ENCODE measurements at regions not wholly inside any gene's neighbourhood (a gene's known extent, or its start where the extent isn't known, plus 50 kb on each side); places are given as distances from the start of the nearest gene placed in this dataset.
"Not testable (repeated sequence)": the region's sequence is repeated elsewhere in the genome, so short reads cannot be mapped to it uniquely, and the experiment has no call there.

DNA sequence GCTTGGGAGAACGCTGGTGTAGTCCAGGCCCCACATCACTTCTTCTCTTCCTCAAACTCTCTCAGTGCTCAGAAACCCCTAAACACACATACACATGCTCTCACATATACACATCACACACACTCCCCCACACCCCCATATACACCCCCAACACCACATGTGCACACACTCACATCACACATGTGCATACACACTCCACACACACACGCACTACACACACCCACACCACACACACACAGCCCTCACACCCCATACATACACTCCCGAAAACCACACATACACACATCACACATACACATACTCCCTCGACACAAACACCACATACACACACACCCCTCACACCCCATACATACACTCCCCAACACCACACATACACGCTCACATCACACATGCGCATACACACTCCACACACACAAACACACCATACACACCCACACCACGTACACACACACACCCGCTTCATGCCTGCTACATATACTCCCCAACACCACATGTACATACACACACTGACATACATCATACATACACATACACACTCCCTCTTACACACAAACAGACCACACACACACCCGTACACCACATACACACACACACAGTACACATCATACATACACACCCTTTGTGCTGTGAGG lies 110.3 kb upstream of the TMEM170B start:
- no peak for DNase-seq (ENCODE audit: low read depth)

DNA sequence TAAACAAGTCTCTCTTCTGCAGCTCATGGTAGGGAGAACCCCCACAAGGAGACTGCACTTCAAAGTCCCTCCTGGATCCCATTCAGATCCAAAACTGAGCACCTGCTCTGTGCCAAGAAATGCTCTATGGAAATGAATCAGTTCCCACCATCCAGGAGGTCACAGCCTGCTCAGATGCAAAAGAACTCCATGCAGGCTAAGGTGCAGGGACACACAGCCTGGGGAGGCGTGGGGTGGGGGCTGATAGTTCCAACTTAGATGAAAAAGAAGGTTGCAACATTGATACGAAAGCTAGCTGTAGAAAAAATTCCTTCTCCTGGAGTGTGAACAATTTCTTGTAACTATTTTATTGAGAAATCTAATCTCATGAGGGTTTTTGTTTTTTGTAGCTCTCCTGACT lies 111.0 kb upstream of the TMEM170B start:
- no peak for DNase-seq (ENCODE audit: low read depth)

DNA sequence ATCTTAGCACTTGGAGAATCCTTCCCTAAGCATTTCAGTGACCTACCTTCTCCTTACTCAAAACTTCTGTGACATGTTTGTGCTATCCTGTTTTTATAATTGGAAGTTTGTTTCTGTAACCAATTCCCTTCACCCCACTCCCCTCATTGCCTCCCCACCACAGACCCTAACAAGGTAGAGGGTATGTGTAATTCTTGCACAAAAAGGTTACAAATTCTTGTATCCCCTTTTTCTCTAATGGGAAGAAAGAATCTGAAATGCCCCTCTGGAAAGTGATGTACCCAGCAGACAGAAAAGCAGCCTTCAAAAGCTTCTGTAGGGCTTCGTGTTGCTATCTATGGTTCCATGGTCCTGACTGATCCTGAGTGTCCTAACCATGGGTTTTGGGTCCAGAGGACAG lies 111.7 kb upstream of the TMEM170B start:
- DNase-seq (ENCODE audit: low read depth) = no peak

DNA sequence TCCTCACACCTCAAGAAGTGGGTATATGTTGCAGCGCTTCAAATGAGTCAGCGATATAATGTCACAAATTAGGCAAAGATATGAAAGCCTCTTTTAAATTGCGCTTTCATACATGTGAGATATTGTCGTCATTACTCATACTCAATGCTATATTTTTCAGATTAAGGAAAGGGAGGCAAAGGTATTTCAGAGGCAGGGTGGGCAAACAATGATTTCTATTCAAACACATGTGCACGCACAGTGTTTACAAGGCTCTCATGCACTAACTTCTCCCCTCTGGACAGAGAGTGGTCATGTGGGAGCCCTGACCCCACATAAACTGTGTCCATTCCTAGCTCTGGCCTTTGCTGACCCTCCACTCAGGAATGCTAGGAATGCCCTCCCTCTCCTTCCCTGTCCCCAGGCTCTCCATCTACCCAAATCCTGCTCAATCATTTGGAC lies 112.1 kb upstream of the TMEM170B start:
- no peak for DNase-seq (ENCODE audit: low read depth)

DNA sequence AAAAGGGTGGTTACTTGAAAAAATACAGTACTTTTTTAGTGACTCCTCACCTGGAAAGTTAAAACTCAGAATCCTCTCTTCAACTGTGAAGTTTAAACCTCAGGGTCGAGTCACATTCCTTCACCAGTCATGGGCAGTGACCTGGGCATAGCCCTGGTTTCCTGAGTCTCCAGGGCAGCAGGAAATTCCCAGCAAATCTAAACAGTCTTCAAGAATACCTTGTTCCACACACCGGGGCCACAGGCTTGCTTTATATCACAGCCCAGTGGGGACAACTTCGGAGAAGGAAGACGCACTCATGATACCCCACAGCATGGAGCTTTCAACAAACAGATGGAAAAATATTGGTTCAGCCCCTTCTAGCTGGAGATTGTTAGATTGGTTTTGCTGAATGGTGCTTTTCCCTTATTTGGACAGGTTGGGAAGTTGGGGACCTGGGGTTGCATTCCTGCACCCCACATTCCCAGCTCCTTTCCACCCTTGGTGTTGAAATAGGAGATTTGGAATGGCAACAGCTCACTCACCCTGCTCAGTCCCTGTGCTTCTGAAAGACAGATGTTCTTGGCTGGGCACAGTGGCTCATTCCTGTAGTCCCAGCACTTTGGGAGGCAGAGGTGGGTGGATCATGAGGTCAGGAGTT lies 113.0 kb upstream of the TMEM170B start:
- no peak for DNase-seq (ENCODE audit: low read depth)

DNA sequence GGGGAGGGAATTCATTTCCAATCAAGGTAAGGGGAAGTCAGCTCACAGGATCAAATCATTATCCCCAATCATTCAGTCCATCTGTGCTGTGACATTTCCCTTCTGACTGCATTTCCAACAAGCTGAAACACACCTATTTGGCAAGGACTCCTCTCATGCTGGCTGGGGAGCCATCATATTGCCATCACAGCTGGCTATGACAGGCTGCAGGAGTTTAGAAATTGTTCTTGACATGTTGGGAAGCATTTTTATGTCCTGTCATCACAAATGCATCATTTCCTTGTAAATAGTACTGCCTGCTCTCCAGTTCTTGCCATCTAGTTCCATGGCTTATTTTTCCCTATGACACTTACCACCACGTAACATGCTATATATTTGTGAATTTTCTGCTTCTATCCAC lies 113.9 kb upstream of the TMEM170B start:
- DNase-seq (ENCODE audit: low read depth) = no peak

DNA sequence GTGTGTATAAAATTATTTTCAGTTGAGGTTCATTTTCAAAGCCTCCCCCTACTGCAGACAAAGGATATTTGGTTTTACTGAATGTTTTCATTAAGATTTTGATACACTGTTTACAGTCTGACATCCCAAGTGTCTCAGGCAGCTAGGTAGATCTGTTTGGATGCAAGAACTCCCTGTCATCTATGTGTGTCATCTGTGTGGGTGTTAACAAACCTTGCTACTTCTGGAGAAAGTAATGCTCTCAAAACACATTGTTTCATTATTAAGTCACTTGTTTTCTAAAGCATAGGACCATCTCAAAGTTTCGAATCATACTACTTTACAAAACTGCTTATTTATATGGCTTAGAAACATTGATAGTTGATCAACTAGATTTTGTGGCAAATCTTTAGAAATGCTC lies 114.5 kb upstream of the TMEM170B start:
- no peak for DNase-seq (ENCODE audit: low read depth)

DNA sequence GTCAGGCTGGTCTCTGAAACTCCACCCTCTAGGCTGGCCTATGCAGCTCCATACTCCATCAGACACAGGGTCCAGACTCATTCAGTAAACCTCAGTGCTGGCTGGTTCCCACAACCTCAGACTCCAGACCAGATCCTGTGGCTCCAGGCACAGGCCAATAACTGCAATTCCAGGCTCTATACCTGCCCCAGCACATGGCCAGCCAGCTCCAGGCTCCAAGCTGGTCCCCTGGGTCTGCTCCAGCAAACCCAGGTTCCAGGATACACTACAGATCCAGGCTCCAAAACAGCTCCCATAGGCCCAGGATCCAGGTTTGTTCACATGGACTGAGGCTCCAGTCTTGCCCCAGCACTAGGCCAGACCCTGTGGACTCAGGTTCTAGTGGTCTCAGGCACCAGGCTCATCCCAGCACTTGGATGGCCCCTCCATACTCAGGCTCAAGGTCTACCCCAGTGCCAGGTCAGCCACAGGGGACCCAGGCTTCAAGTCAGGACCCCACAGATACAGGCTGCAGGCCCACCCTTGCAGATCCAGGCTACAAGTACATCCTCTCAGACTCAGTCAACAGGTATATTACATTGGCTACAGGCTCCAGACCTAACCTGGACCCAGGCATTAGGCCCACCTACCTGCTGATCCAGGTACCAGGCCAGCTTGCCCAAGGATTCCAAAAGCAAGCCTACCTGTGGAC lies 117.6 kb upstream of the TMEM170B start:
- DNase-seq (ENCODE audit: low read depth) = no peak

DNA sequence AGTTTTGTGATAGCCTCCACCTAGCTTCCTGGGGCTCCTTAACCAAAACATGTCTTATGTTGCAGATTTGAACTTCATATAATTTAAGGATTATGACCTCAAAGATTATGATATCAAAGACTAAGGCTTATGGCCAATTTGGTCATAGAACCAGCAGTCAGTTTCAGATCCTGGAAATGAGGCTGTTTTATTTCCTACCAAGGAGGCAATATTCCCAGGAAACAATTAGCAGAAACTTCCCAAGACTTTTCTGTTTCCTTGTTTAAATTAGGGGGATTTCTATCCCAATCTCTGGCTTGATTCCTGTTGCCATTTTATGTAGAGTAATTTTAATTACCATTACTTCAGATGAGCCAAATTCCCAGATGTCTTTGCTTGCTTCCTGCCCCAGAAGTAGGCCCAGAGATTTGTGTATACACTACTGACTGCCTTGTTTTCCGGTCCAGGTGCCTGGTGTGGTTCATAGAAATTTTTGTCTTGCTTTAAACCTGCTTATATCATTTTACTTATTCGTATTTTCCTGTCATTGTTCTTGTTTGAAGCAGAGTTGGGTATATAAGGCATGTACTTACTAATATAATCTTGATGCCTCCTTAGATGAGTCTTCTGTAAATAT lies 119.2 kb upstream of the TMEM170B start:
- DNase-seq (ENCODE audit: low read depth) = no peak

DNA sequence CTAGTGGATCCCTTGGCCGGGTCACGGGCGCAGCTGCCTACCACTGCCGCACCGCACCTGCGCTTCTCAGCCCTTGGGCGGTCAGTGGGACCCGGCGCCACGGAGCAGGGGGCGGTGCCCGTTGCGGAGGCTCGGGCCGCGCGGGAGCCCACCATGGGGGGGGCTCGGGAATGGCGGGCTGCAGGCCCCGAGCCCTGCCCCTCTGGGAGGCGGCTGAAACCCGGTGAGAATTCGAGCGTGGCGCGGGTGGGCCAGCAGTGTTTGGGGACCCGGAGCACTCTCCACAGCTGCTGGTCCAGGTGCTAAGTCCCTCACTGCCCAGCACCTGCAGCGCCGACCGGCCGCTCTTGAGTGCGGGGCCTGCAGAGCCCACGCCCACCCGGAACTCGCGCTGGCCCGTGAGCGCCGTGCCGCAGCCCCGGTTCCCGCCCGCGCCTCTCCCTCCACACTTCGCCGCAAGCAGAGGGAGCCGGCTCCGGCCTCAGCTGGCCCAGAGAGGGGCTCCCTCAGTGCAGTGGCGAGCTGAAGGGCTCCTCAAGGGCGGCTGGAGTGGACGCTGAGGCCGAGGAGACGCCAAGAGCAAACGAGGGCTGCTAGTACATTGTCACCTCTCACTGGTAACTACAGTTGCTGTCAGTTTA lies 120.5 kb upstream of the TMEM170B start:
- no peak for DNase-seq (ENCODE audit: low read depth)

DNA sequence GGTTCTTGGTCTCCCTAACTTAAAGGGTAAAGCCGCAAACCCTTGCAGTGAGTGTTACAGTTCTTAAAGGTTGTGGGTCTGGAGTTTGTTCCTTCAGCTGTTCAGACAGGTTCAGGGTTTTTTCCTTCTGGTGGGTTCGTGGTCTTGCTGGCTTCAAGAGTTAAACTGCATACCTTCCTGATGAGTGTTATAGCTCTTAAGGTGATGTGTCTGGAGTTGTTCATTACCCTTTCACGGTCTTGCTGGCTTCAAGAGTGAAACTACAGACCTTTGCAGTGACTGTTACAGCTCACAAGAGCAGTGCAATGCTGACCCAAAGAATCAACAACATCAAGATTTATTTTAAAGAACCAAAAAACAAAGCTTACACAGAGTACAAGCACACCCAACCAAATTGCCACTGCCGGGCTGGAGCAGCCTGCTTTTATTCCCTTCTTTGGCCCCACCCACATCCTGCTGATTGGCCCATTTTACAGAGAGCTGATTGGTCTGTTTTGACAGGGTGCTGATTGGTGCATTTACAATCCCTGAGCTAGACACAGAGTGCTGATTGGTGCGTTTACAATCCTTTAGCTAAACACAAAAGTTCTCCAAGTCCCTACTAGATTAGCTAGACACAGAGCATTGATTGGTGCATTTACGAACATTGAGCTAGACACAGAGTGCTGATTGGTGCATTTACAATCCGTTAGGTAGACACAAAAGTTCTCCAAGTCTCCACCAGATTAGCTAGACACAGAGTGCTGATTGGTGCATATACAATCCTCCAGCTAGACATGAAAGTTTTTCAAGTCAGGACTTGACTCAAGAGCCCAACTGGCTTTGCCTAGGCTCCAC lies 121.2 kb upstream of the TMEM170B start:
- not testable (repeated sequence) for DNase-seq (ENCODE audit: low read depth)

DNA sequence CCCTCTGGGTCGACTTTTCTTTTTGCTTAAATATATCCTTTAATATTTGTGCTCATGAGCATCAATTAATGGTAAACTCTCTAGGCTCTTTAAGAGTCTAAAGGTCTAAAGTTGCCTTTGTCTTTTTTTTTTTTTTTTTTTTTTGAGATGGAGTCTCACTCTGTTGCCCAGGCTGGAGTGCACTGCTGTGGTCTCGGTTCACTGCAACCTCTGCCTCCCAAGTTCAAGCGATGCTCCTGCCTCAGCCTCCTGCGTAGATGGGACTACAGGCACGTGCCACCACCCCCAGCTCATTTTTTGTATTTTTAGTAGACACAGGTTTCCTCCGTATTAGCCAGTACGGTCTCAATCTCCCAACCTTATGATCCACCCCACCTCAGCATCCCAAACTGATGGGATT lies 122.0 kb upstream of the TMEM170B start:
- DNase-seq (ENCODE audit: low read depth) = no peak

DNA sequence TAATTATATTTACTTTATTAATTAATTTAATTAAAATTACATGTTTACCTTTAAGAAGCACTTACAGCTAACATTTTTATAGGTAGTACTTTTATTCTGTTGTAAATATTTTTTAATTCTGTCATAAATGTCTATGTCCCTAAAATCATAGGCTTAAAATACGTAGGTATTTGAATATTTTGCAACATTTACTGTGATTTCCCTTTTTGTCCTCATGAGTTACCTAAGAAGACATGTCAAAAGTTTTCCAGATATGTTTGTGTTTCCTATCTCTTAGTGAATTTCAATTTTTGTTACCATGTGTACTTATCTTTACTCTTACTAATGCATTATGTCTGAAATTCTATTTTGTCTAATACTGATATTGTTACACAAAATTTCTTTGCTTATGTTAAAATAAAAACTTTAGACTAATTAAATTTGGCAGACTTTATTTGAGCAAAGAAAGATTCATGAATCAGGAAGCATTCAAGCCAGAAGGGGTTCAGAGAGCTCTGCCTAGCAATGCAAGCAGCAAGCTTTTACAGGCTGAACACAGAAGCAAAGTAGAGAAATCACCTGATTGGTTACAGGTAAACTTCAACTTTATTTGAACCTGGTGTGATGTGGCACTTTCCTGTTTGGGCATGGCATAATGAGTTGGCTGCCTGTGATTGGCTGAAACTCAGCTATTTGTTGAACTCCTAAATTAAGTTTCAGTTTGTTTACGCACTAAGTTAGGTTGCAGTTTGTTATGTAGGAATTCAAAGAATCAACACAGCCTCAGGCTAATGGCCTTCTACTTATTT lies 123.2 kb upstream of the TMEM170B start:
- no peak for DNase-seq (ENCODE audit: low read depth)

DNA sequence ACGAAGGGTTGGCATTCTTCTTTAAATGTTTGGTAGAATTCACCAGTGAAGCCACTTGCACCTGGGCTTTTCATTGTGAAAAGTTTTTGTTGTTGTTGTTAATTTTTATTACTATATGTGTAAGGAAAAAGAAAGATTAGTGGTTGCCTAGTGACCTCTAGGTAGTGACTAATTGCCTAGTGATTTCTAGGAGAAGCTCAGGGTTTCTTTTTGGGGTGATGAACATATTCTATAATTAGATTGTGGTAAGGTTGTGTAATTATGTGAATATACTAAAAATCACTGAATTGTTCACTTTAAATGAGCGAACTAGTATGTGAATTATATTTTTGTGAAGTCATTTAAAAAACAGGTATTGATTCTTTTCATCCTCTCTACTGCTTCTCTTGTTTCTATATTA lies 123.8 kb upstream of the TMEM170B start:
- no peak for DNase-seq (ENCODE audit: low read depth)

DNA sequence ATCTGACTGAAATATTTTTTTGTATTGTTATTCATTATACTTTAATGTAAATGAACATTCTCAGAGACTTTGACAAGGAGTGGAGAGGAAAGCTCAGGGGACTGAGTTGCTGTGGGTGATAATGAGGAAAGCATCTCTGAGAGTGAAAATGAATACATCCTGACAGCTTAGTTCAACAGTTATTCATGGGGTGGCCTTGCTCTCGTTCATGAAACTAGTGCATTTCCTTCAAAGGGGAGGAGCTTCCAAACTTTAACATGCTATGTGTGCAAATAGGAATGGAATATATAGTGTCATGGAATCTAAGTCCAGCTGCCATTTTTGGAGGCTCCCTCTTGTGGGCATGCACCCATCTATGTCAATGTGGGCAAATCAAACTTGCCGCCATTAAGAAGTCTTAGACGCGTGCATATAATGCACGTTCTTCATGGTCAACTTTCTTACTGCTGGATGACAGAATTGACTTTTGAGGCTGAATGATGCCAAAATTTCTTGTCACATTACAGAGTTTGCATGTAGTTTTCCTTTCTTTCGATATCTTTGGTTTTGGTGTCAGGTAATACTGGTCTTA lies 124.3 kb upstream of the TMEM170B start:
- DNase-seq (ENCODE audit: low read depth) = no peak

DNA sequence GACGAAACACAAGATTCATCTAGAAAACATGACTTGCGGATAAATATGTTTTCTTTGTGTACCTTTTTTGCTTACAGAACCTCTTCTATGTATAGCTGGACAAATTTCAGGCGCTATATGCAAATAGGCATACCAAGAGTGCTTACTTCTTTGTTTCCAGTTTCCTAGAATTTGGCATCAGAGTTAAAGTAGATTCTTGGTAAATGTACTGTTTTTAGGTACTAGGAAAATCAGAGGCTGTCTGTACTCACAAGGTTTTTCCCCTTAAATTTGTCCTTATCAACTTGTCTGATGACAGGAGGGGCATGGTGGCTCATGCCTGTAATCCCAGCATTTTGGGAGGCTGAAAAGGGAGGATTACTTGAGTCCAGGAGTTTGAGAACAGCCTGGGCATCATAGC lies 124.9 kb upstream of the TMEM170B start:
- DNase-seq (ENCODE audit: low read depth) = no peak

DNA sequence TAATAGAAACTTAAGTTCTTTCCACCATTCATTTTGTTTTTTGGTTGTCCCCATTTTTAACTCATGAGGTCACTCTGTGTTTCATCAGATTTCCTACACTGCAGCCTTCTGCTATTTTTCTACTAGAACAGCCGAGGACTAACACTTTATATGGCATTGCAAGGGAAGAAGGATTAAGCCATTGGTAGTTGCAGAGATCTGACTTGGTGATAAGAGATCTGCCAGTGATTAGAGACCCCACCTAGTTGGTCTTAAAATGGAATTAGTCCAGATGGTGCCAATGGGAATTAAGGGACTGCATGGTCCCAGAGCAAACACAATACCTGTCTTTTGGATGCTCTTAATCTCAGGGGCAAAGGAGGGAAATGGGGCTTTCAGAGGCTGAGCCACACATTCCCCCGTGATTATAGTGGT lies 125.5 kb upstream of the TMEM170B start:
- no peak for DNase-seq (ENCODE audit: low read depth)

DNA sequence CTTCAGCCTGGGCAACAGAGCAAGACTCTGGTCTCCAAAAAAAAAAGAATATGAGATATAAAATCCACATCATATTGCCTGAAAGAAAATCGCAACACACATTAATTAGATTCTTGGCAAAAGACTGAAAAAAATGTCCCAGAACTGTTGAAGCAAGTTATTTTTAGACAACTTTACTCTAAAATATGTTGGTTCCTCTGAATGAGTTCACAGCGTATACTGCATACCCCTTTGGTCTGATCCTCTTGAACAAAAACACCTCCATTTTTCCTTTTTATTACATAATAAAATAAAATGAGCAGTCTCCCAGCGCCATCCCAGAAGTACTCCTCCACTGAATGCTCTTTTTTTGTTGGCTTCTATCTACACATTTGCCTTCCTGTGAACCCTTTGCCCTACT lies 126.0 kb upstream of the TMEM170B start:
- DNase-seq (ENCODE audit: low read depth) = no peak

DNA sequence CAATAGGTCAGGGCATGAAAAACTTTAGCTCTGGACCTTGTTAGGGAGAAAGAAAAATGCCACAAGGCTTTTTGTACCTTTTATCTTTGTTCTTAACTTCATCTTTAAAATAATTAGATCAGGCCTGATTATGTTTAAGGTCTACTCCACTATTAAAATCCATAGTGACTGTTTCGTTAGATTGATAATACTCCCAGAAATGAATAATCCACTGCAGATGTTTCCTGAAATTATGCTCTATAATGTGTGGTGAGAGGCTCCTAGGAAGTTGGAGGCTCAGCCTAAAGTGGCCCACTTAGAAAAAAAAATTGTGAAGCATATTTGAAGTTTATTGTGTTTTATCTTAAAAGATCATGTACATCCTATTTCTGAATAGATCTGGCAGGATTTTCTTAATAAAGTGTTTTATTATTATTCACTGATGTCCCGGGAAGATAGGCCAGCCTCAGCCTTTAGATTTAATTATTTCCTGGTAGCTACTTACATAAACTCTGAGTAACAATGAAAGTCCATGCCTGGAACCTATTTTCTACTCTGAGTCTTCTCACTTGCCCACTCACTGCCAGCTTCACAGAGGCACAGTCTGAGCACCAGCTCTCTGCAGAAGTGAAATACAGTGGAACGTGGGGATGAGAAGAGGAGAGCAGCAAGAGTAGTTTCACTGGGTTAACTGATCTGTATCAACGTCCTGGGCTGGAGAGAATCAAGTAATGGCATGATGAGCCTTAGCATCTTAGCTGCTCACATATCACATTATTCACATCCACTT lies 126.8 kb upstream of the TMEM170B start:
- DNase-seq (ENCODE audit: low read depth) = no peak

DNA sequence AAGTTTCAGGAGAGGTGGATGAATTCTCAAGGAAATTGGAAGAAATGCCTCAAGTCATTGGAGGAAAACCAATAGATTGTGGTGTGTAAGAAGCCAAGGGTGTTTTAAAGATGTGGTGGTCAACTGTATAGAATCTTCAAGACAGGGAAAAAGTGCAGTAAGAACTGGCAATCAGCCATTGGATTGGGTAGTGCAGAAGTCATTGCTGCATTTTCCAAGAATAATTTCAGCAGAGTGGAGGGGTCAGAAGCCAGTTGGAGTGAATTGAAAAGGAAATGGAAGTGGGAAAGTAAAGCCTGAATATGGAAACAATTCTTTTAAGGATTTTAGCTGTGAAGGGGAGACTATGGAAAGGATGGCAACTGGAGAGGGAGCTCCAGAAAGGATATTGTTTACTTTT lies 128.2 kb upstream of the TMEM170B start:
- DNase-seq (ENCODE audit: low read depth) = no peak

Data from T follicular helper cell (primary cell).